ENCODE measurements at regions not wholly inside any gene's neighbourhood (a gene's known extent, or its start where the extent isn't known, plus 50 kb on each side); places are given as distances from the start of the nearest gene placed in this dataset.

GRCh38 chr13:58080806-58081205 lies 449.3 kb downstream of the PCDH17 start:
- no peak for TF ChIP-seq CTCF (conservative IDR thresholded peaks at IDR 0.05 in 1 of 2, IDR thresholded peaks at IDR 0.05 in 1 of 2; ENCODE audit: extremely low read depth in 1 of 2, insufficient read depth in 1 of 2, low read depth in 1 of 2, low read length in 2 of 2)
- TF ChIP-seq EZH2 (IDR thresholded peaks at IDR 0.05; ENCODE audit: borderline replicate concordance, low read length): no peak

All from mammary epithelial cell (primary cell).